Stimulated activated naive CD4-positive, alpha-beta T cell (primary cell): ENCODE measurements at regions not wholly inside any gene's neighbourhood (a gene's known extent, or its start where the extent isn't known, plus 50 kb on each side); places are given as distances from the start of the nearest gene placed in this dataset.

Experiments
- DNase-seq, 6 experiments: peaks; one replicate each; lab custom pipeline; 2025; lab: John Stamatoyannopoulos, UW

GRCh38 chr3:95352471-95352870 lies 1289.6 kb downstream of the NSUN3 start:
- no peak for DNase-seq

GRCh38 chr3:95354489-95354888 lies 1291.6 kb downstream of the NSUN3 start:
- no peak for DNase-seq

GRCh38 chr3:95356764-95357501 lies 1294.1 kb downstream of the NSUN3 start:
- DNase-seq, result no peak

GRCh38 chr3:95387242-95388021 lies 1324.6 kb downstream of the NSUN3 start:
- no peak for DNase-seq

- DNase-seq, result no peak
Measured at GRCh38 chr3:95389725-95390313, 1327.0 kb downstream of the NSUN3 start.

GRCh38 chr3:95394286-95394685 lies 1331.4 kb downstream of the NSUN3 start:
- DNase-seq, result no peak

GRCh38 chr3:95399585-95399984 lies 1336.7 kb downstream of the NSUN3 start:
- DNase-seq, result no peak

GRCh38 chr3:95401693-95402092 lies 1338.8 kb downstream of the NSUN3 start:
- no peak for DNase-seq

GRCh38 chr3:95407709-95408463 lies 1345.0 kb downstream of the NSUN3 start:
- DNase-seq, result no peak

- no peak for DNase-seq
Measured at GRCh38 chr3:95408464-95408862, 1345.6 kb downstream of the NSUN3 start.

- DNase-seq, result no peak
Measured at GRCh38 chr3:95418251-95418650, 1355.4 kb downstream of the NSUN3 start.

- DNase-seq, result no peak
Measured at GRCh38 chr3:95424279-95424678, 1361.4 kb downstream of the NSUN3 start.

- no peak for DNase-seq
Measured at GRCh38 chr3:95434491-95434890, 1371.6 kb downstream of the NSUN3 start.

- DNase-seq, result no peak
Measured at GRCh38 chr3:95437409-95437808, 1374.5 kb downstream of the NSUN3 start.

GRCh38 chr3:95438274-95438673 lies 1375.4 kb downstream of the NSUN3 start:
- no peak for DNase-seq

GRCh38 chr3:95442766-95443165 lies 1371.6 kb upstream of the EPHA6 start:
- DNase-seq, result no peak

- DNase-seq, result no peak
Measured at GRCh38 chr3:95449841-95450240, 1364.6 kb upstream of the EPHA6 start.

GRCh38 chr3:95453242-95453641 lies 1361.2 kb upstream of the EPHA6 start:
- DNase-seq, result no peak

- DNase-seq, result no peak
Measured at GRCh38 chr3:95456835-95457234, 1357.6 kb upstream of the EPHA6 start.

- DNase-seq, result no peak
Measured at GRCh38 chr3:95459706-95460105, 1354.7 kb upstream of the EPHA6 start.

GRCh38 chr3:95460274-95460673 lies 1354.1 kb upstream of the EPHA6 start:
- no peak for DNase-seq

GRCh38 chr3:95462161-95462560 lies 1352.2 kb upstream of the EPHA6 start:
- DNase-seq, result no peak
